CD8-positive, alpha-beta memory T cell (primary cell): ENCODE measurements at regions not wholly inside any gene's neighbourhood (a gene's known extent, or its start where the extent isn't known, plus 50 kb on each side); places are given as distances from the start of the nearest gene placed in this dataset.

Experiments used
- CTCF ChIA-PET: fragments of 350-600 bp; sonication (Branson Sonifier 250); formaldehyde crosslinking; loops from one replicate; lab custom pipeline; 2021; ENCODE audit warnings: antibody characterized with exemption; lab: Charles Lee
- POLR2A ChIA-PET: fragments of 350-600 bp; sonication (Branson Sonifier 250); formaldehyde crosslinking; loops from one replicate; lab custom pipeline; 2021; ENCODE audit warnings: antibody characterized with exemption; lab: Charles Lee
- DNase-seq, 5 donors: peaks; one replicate each; pipeline versions ENCODE4 v3.0.0 to v3.0.0-alpha.2; 2020 to 2022; ENCODE audit warnings: mixed read lengths in 1 of 5
- H3K27ac ChIP-seq: one replicate; pipeline ENCODE4 v1.7.0; 2013; ENCODE audit warnings: low read depth, mild to moderate bottlenecking, low read length, moderate library complexity
- H3K27me3 ChIP-seq: 2 replicates; pipeline ENCODE4 v1.7.0; 2013; ENCODE audit warnings: low read length, mild to moderate bottlenecking; ENCODE audit not compliant: insufficient read depth, poor library complexity, severe bottlenecking
- H3K36me3 ChIP-seq: 2 replicates; pipeline ENCODE4 v1.7.0; 2013; ENCODE audit warnings: mild to moderate bottlenecking, low read length, moderate library complexity; ENCODE audit not compliant: insufficient read depth
- H3K4me1 ChIP-seq: 2 replicates; pipeline ENCODE4 v1.7.0; 2013; ENCODE audit warnings: mild to moderate bottlenecking, low read length, moderate library complexity; ENCODE audit not compliant: insufficient read depth
- H3K4me3 ChIP-seq: 2 replicates; pipeline ENCODE4 v1.7.0; 2013; ENCODE audit warnings: mild to moderate bottlenecking, low read length
- H3K9me3 ChIP-seq: 2 replicates; pipeline ENCODE4 v1.7.0; 2013; ENCODE audit warnings: mild to moderate bottlenecking, low read length
- H3K27ac Mint-ChIP-seq, 8 donors: one replicate each; pipeline ENCODE4 v1.8.0; 2020 to 2021; ENCODE audit warnings: mixed read lengths in 8 of 8, mild to moderate bottlenecking in 6 of 8, inconsistent platforms in 3 of 8, moderate library complexity in 3 of 8
- H3K27me3 Mint-ChIP-seq, 2 donors: one replicate each; pipeline ENCODE4 v1.8.0; 2020 to 2021; ENCODE audit warnings: mixed read lengths in 2 of 2, mild to moderate bottlenecking in 1 of 2, moderate library complexity in 1 of 2
- H3K36me3 Mint-ChIP-seq, 3 donors: one replicate each; pipeline ENCODE4 v1.8.0; 2020 to 2021; ENCODE audit warnings: mixed read lengths in 3 of 3, inconsistent platforms in 1 of 3, mild to moderate bottlenecking in 1 of 3
- H3K4me1 Mint-ChIP-seq, 3 donors: one replicate each; pipeline ENCODE4 v1.8.0; 2020 to 2021; ENCODE audit warnings: mixed read lengths in 3 of 3, inconsistent platforms in 1 of 3, mild to moderate bottlenecking in 1 of 3
- H3K4me3 Mint-ChIP-seq, 7 donors: one replicate each; pipeline ENCODE4 v1.8.0; 2020 to 2021; ENCODE audit warnings: mixed read lengths in 7 of 7, mild to moderate bottlenecking in 6 of 7, moderate library complexity in 4 of 7, inconsistent platforms in 2 of 7
- H3K9me3 Mint-ChIP-seq, 5 donors: one replicate each; pipeline ENCODE4 v1.8.0; 2020 to 2022; ENCODE audit warnings: mixed read lengths in 5 of 5, mild to moderate bottlenecking in 3 of 5, moderate library complexity in 2 of 5, inconsistent platforms in 1 of 5

DNA sequence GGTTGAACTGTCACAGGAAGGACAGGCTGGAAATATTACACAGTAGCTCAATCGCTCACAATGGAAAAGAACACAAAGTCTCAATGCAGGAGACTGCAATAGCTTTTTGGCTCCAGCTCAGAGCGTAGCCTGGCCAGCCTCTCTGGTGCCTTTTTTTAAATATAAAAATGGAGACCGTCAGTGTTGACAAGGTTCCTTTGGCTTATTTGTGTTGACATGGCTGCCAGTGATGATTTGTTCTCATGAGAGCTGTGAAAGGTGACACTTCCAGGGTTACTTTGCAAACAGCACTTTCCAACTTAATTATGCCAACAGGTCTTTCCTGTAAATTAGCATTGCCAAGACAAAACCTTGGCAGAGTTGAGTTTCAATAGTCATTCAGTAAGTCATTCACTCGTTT lies 70.8 kb downstream of the KCNE4 start:
- no peaks in the 10 kb centered on the region for H3K27me3 ChIP-seq
- CTCF ChIA-PET = interaction anchor here (0.6 kb wide), 1 partner anchor 629 kb away, joined by 3 read pairs; no protein-coding TSS in a partner anchor
- no peak for DNase-seq
- H3K36me3 Mint-ChIP-seq = no peaks in the 10 kb centered on the region
- no peaks in the 10 kb centered on the region for H3K36me3 ChIP-seq
- peaks cover 0 to 1% of the 10 kb centered on the region in 2 donors for H3K27me3 Mint-ChIP-seq
- H3K4me3 ChIP-seq = no peak overlapping the region
- no peak overlapping the region for H3K27ac ChIP-seq
- POLR2A ChIA-PET = no interaction called here
- H3K9me3 Mint-ChIP-seq = peaks cover 0 to 1% (median 0%) of the 10 kb centered on the region in 5 donors
- H3K9me3 ChIP-seq = no peaks in the 10 kb centered on the region
- H3K4me1 ChIP-seq = no peaks in the 10 kb centered on the region
- no peak overlapping the region for H3K27ac Mint-ChIP-seq
- H3K4me1 Mint-ChIP-seq = no peaks in the 10 kb centered on the region
- H3K4me3 Mint-ChIP-seq = no peak overlapping the region

GRCh38 chr2:223123855-223124610 lies 72.0 kb downstream of the KCNE4 start:
- Mint-ChIP-seq H3K4me3 (no peak overlapping the region), H3K9me3 (peaks cover 0 to 1% (median 0%) of the 10 kb centered on the region in 5 donors), H3K36me3 (no peaks in the 10 kb centered on the region), H3K4me1 (no peaks in the 10 kb centered on the region), H3K27ac (no peak overlapping the region), H3K27me3 (peaks cover 0 to 1% of the 10 kb centered on the region in 2 donors)
- no peak for DNase-seq
- CTCF ChIA-PET = no interaction called here
- no peaks in the 10 kb centered on the region for H3K36me3 ChIP-seq
- no peaks in the 10 kb centered on the region for H3K4me1 ChIP-seq
- no peak overlapping the region for H3K4me3 ChIP-seq
- POLR2A ChIA-PET = no interaction called here
- H3K9me3 ChIP-seq = no peaks in the 10 kb centered on the region
- H3K27ac ChIP-seq = no peak overlapping the region
- no peaks in the 10 kb centered on the region for H3K27me3 ChIP-seq

DNA sequence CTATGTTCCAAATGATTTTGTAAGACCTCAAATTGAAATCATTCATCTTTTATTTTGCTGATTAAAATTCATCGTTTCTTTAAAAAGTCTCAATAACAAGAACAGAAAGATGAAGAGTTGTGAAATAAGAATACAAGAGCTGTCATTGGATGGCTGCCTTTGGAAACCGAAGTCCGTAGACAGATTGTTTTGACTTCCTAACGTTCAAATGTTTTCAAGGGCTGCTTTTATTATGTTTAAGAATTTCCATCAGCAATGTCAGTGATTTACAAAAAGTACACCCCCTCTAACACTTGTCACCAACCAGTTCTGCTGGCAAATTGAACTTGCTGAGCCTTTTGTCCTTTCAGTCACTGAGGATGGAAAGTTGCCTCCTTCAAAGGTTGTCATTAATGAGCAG lies 89.6 kb downstream of the KCNE4 start:
- ChIA-PET CTCF (no interaction called here), POLR2A (no interaction called here)
- DNase-seq = no peak
- no peaks in the 10 kb centered on the region for H3K4me1 ChIP-seq
- H3K36me3 Mint-ChIP-seq = no peaks in the 10 kb centered on the region
- no peak overlapping the region for H3K27ac ChIP-seq
- peaks cover 0 to 3% of the 10 kb centered on the region in 2 donors for H3K27me3 Mint-ChIP-seq
- H3K36me3 ChIP-seq = no peaks in the 10 kb centered on the region
- H3K4me3 Mint-ChIP-seq = no peak overlapping the region
- no peak overlapping the region for H3K4me3 ChIP-seq
- no peaks in the 10 kb centered on the region for H3K4me1 Mint-ChIP-seq
- H3K27ac Mint-ChIP-seq = no peak overlapping the region
- peaks cover 0 to 3% (median 0%) of the 10 kb centered on the region in 5 donors for H3K9me3 Mint-ChIP-seq
- H3K9me3 ChIP-seq = no peaks in the 10 kb centered on the region
- H3K27me3 ChIP-seq = no peaks in the 10 kb centered on the region

DNA sequence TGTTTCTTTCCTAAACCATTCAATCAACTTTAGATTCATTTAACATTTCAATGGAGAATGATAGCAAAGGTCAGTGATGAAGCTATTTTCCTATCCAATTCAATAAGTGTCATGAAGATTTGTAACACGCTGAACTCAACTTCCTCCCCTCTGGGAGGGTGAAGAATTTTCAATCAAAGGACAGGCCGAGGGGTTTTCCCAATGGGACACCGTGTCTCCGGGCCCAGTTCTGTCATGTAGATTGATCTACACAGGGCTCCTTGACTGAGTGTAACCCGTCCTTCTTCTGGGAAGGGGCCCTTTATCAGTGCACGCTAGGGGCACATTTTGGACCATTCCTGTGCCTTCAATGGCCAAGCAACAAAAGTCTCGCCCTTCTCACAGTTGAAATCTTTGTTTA lies 90.1 kb downstream of the KCNE4 start:
- POLR2A ChIA-PET = no interaction called here
- no peaks in the 10 kb centered on the region for H3K36me3 Mint-ChIP-seq
- no peak for DNase-seq

DNA sequence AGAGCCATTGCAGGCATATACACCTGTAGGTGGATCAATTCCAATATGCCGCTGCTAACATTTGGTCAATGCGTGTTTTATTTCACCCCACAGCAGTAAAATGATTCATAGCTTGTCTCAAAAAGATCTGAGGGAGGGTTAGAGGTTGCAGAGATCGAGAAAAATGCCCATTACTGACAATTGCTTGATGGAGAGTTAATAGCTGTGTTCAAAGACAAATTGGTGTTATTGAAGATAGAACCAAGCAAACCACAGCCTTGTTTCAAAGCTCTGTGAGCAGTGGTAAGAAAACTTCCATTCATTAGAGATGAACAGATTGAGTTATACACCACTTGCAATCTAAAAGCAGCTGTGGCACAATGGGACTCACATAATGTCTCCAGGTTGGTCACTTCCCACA lies 95.4 kb downstream of the KCNE4 start:
- DNase-seq = no peak
- Histone ChIP-seq H3K9me3 (no peaks in the 10 kb centered on the region), H3K4me3 (no peak overlapping the region), H3K27me3 (no peaks in the 10 kb centered on the region), H3K36me3 (no peaks in the 10 kb centered on the region), H3K4me1 (no peaks in the 10 kb centered on the region), H3K27ac (no peak overlapping the region)
- H3K4me3 Mint-ChIP-seq = no peak overlapping the region
- ChIA-PET CTCF (no interaction called here), POLR2A (no interaction called here)
- H3K27me3 Mint-ChIP-seq = peaks cover 0 to under 1% of the 10 kb centered on the region in 2 donors
- peaks cover 0 to 3% (median 2%) of the 10 kb centered on the region in 5 donors for H3K9me3 Mint-ChIP-seq
- H3K27ac Mint-ChIP-seq = no peak overlapping the region
- H3K4me1 Mint-ChIP-seq = no peaks in the 10 kb centered on the region
- H3K36me3 Mint-ChIP-seq = no peaks in the 10 kb centered on the region

More for the DNA sequence above, 90.1 kb downstream of the KCNE4 start:
- no peaks in the 10 kb centered on the region for H3K9me3 ChIP-seq
- CTCF ChIA-PET = no interaction called here
- no peaks in the 10 kb centered on the region for H3K36me3 ChIP-seq
- Mint-ChIP-seq H3K9me3 (peaks cover 0 to 3% (median 0%) of the 10 kb centered on the region in 5 donors), H3K4me3 (no peak overlapping the region), H3K27me3 (peaks cover 0 to 3% of the 10 kb centered on the region in 2 donors), H3K4me1 (no peaks in the 10 kb centered on the region), H3K27ac (no peak overlapping the region)
- no peak overlapping the region for H3K4me3 ChIP-seq
- H3K4me1 ChIP-seq = no peaks in the 10 kb centered on the region
- no peak overlapping the region for H3K27ac ChIP-seq
- no peaks in the 10 kb centered on the region for H3K27me3 ChIP-seq

- H3K4me3 Mint-ChIP-seq = no peak overlapping the region
- ChIA-PET CTCF (no interaction called here), POLR2A (no interaction called here)
- no peaks in the 10 kb centered on the region for H3K27me3 Mint-ChIP-seq
- H3K27ac ChIP-seq = no peak overlapping the region
- no peaks in the 10 kb centered on the region for H3K4me1 Mint-ChIP-seq
- peaks cover 0 to 3% (median 2%) of the 10 kb centered on the region in 5 donors for H3K9me3 Mint-ChIP-seq
- no peaks in the 10 kb centered on the region for H3K9me3 ChIP-seq
- no peak for DNase-seq
- H3K4me3 ChIP-seq = no peak overlapping the region
- H3K36me3 Mint-ChIP-seq = no peaks in the 10 kb centered on the region
- no peaks in the 10 kb centered on the region for H3K27me3 ChIP-seq
- H3K36me3 ChIP-seq = no peaks in the 10 kb centered on the region
- no peaks in the 10 kb centered on the region for H3K4me1 ChIP-seq
- no peak overlapping the region for H3K27ac Mint-ChIP-seq
Observed at GRCh38 chr2:223148516-223148915, 96.5 kb downstream of the KCNE4 start.

- Mint-ChIP-seq H3K4me3 (no peak overlapping the region), H3K27me3 (no peaks in the 10 kb centered on the region), H3K27ac (no peak overlapping the region), H3K36me3 (no peaks in the 10 kb centered on the region), H3K9me3 (no peaks in the 10 kb centered on the region), H3K4me1 (no peaks in the 10 kb centered on the region)
- CTCF ChIA-PET = no interaction called here
- DNase-seq = no peak
- Histone ChIP-seq H3K4me1 (no peaks in the 10 kb centered on the region), H3K27ac (no peak overlapping the region), H3K36me3 (no peaks in the 10 kb centered on the region), H3K27me3 (no peaks in the 10 kb centered on the region), H3K4me3 (no peak overlapping the region), H3K9me3 (no peaks in the 10 kb centered on the region)
- POLR2A ChIA-PET = no interaction called here
Observed at GRCh38 chr2:223155956-223156355, 104.0 kb downstream of the KCNE4 start.

GRCh38 chr2:223161873-223162458 lies 110.0 kb downstream of the KCNE4 start:
- no peaks in the 10 kb centered on the region for H3K4me1 Mint-ChIP-seq
- Histone ChIP-seq H3K4me3 (no peak overlapping the region), H3K27ac (no peak overlapping the region), H3K36me3 (no peaks in the 10 kb centered on the region), H3K27me3 (no peaks in the 10 kb centered on the region), H3K9me3 (no peaks in the 10 kb centered on the region), H3K4me1 (no peaks in the 10 kb centered on the region)
- no peaks in the 10 kb centered on the region for H3K36me3 Mint-ChIP-seq
- CTCF ChIA-PET = no interaction called here
- no peaks in the 10 kb centered on the region for H3K9me3 Mint-ChIP-seq
- POLR2A ChIA-PET = no interaction called here
- no peak overlapping the region for H3K27ac Mint-ChIP-seq
- no peaks in the 10 kb centered on the region for H3K27me3 Mint-ChIP-seq
- no peak for DNase-seq
- H3K4me3 Mint-ChIP-seq = no peak overlapping the region
